H1 (cell line): ENCODE measurements at regions not wholly inside any gene's neighbourhood (a gene's known extent, or its start where the extent isn't known, plus 50 kb on each side); places are given as distances from the start of the nearest gene placed in this dataset.

Experiments
- CTCF ChIA-PET: fragments of 300-600 bp; sonication (Branson Sonifier 250); formaldehyde crosslinking; loops from one replicate; lab custom pipeline; 2021; ENCODE audit not compliant: partially characterized antibody; lab: Charles Lee
- POLR2A ChIA-PET: fragments of 300-600 bp; sonication (Branson Sonifier 250); formaldehyde crosslinking; loops from one replicate; lab custom pipeline; 2021; ENCODE audit warnings: inconsistent platforms; ENCODE audit not compliant: partially characterized antibody; lab: Charles Lee
- DNase-seq, 2 experiments: peaks; one replicate each; pipeline versions ENCODE4 v3.0.0 to v3.0.0-alpha.2; 2010 to 2022; ENCODE audit warnings: low spot score in 2 of 2, low read depth in 1 of 2, mixed read lengths in 1 of 2
- FAIRE-seq: peaks from 2 replicates; lab custom pipeline; 2011; peaks lifted over from hg19 to GRCh38; lab: Jason Lieb, UNC
- H2AFZ ChIP-seq: 2 replicates; pipeline ENCODE4 v1.8.1; 2012; ENCODE audit warnings: low read length, inconsistent platforms
- H2AK5ac ChIP-seq: 2 replicates; pipeline ENCODE4 v1.6.1; 2013; ENCODE audit warnings: low read depth, low read length
- H2BK120ac ChIP-seq: replicated peaks from 2 replicates; pipeline ENCODE3; 2013; ENCODE audit warnings: low read depth, low read length, inconsistent platforms
- H2BK12ac ChIP-seq: 2 replicates; pipeline ENCODE4 v1.6.1; 2013; ENCODE audit warnings: low read depth, low read length
- H2BK15ac ChIP-seq: 2 replicates; pipeline ENCODE4 v1.6.1; 2013; ENCODE audit warnings: low read length
- H2BK20ac ChIP-seq: 2 replicates; pipeline ENCODE4 v1.6.1; 2013; ENCODE audit warnings: low read length
- H2BK5ac ChIP-seq: 2 replicates; pipeline ENCODE4 v1.6.1; 2013; ENCODE audit warnings: low read depth, low read length
- H3K14ac ChIP-seq: 2 replicates; pipeline ENCODE4 v1.6.1; 2013; ENCODE audit warnings: inconsistent platforms; ENCODE audit not compliant: insufficient read length
- H3K18ac ChIP-seq: 2 replicates; pipeline ENCODE4 v1.6.1; 2013; ENCODE audit warnings: low read length; ENCODE audit errors: extremely low read depth
- H3K23ac ChIP-seq: 2 replicates; pipeline ENCODE4 v1.6.1; 2013; ENCODE audit warnings: inconsistent platforms; ENCODE audit not compliant: insufficient read length
- H3K23me2 ChIP-seq: 2 replicates; pipeline ENCODE4 v1.6.1; 2013; ENCODE audit warnings: low read depth, low read length
- H3K27ac ChIP-seq: 2 replicates; pipeline ENCODE4 v1.6.1; 2011; ENCODE audit warnings: low read depth, low read length, inconsistent platforms
- H3K27me3 ChIP-seq, 4 experiments: replicated peaks in 1 of 4; 1 replicate in 1 of 4; 2 replicates in 3 of 4; pipeline versions ENCODE4 v1.6.1 to v1.8.1; 2011 to 2013; ENCODE audit warnings: low read length in 3 of 4, mild to moderate bottlenecking in 3 of 4, inconsistent platforms in 2 of 4, mixed read lengths in 2 of 4, moderate library complexity in 1 of 4; ENCODE audit not compliant: control insufficient read depth in 3 of 4, insufficient read depth in 3 of 4; ENCODE audit errors: extremely low read depth in 1 of 4
- H3K36me3 ChIP-seq, 4 experiments: 2 replicates each; pipeline versions ENCODE4 v1.6.1 to v1.8.1; 2011 to 2013; ENCODE audit warnings: mild to moderate bottlenecking in 4 of 4, low read length in 3 of 4, moderate library complexity in 2 of 4, control low read depth in 1 of 4, inconsistent platforms in 1 of 4; ENCODE audit not compliant: insufficient read depth in 4 of 4, control insufficient read depth in 2 of 4
- H3K4ac ChIP-seq: replicated peaks from 2 replicates; pipeline ENCODE3; 2013; ENCODE audit warnings: low read length, low read depth, mixed read lengths, inconsistent platforms; ENCODE audit not compliant: insufficient read length
- H3K4me1 ChIP-seq, 4 experiments: replicated peaks in 1 of 4; 1 replicate in 1 of 4; 2 replicates in 3 of 4; pipeline versions ENCODE4 v1.6.1 to v1.8.1; 2011 to 2013; ENCODE audit warnings: low read length in 3 of 4, inconsistent platforms in 2 of 4, mixed read lengths in 1 of 4; ENCODE audit not compliant: insufficient read depth in 4 of 4, control insufficient read depth in 3 of 4
- H3K4me2 ChIP-seq, 2 experiments: 2 replicates each; pipeline versions ENCODE4 v1.6.1 to v1.8.1; 2011 to 2013; ENCODE audit warnings: low read depth in 2 of 2, low read length in 2 of 2, control low read depth in 1 of 2, inconsistent platforms in 1 of 2, mild to moderate bottlenecking in 1 of 2; ENCODE audit not compliant: insufficient read depth in 1 of 2
- H3K4me3 ChIP-seq, 4 experiments: fragments of 200-600, 300-600 bp in 1 of 4; sonication (generic), shearing (Covaris generic), sonication (Bioruptor Twin) in 1 of 4; 2 replicates each; pipeline versions ENCODE4 v1.5.1 to v1.8.1; 2011 to 2016; ENCODE audit warnings: low read length in 4 of 4, low read depth in 3 of 4, control low read depth in 2 of 4, inconsistent platforms in 2 of 4, mild to moderate bottlenecking in 2 of 4, mixed read lengths in 1 of 4, moderate library complexity in 1 of 4; ENCODE audit not compliant: insufficient read depth in 2 of 4; ENCODE audit errors: extremely low read depth in 1 of 4
- H3K56ac ChIP-seq: replicated peaks from 2 replicates; pipeline ENCODE3; 2013; ENCODE audit warnings: low read depth, mild to moderate bottlenecking, mixed read lengths, low read length, inconsistent platforms; ENCODE audit not compliant: insufficient read length
- H3K79me1 ChIP-seq: 2 replicates; pipeline ENCODE4 v1.6.1; 2013; ENCODE audit warnings: low read depth, low read length, control low read depth
- H3K79me2 ChIP-seq, 2 experiments: 2 replicates each; pipeline versions ENCODE4 v1.6.1 to v1.8.1; 2012 to 2013; ENCODE audit warnings: low read length in 2 of 2, mild to moderate bottlenecking in 2 of 2, inconsistent platforms in 1 of 2; ENCODE audit not compliant: insufficient read depth in 2 of 2, control insufficient read depth in 1 of 2
- H3K9ac ChIP-seq, 4 experiments: replicated peaks in 1 of 4; 1 replicate in 1 of 4; 2 replicates in 3 of 4; pipeline versions ENCODE4 v1.6.1 to v1.8.1; 2011 to 2013; ENCODE audit warnings: low read depth in 3 of 4, low read length in 3 of 4, control low read depth in 2 of 4, mild to moderate bottlenecking in 2 of 4, moderate library complexity in 2 of 4, inconsistent platforms in 1 of 4; ENCODE audit errors: extremely low read depth in 1 of 4
- H3K9me3 ChIP-seq, 2 experiments: 2 replicates each; pipeline versions ENCODE4 v1.6.1 to v1.8.1; 2012 to 2013; ENCODE audit warnings: mild to moderate bottlenecking in 2 of 2, moderate library complexity in 2 of 2, control low read depth in 1 of 2, inconsistent platforms in 1 of 2, low read depth in 1 of 2, low read length in 1 of 2, mixed read lengths in 1 of 2; ENCODE audit not compliant: insufficient read depth in 2 of 2
- H4K20me1 ChIP-seq, 2 experiments: replicated peaks in 1 of 2; 2 replicates each; pipeline versions ENCODE3 to v1.8.1; 2011 to 2013; ENCODE audit warnings: inconsistent platforms in 2 of 2, low read length in 2 of 2, mild to moderate bottlenecking in 1 of 2; ENCODE audit not compliant: insufficient read depth in 2 of 2, control insufficient read depth in 1 of 2
- H4K5ac ChIP-seq: 2 replicates; pipeline ENCODE4 v1.6.1; 2013; ENCODE audit warnings: low read length, low read depth, mixed read lengths, inconsistent platforms; ENCODE audit not compliant: insufficient read length
- H4K8ac ChIP-seq: 2 replicates; pipeline ENCODE4 v1.8.0; 2013; ENCODE audit warnings: mild to moderate bottlenecking, moderate library complexity, low read length, inconsistent platforms; ENCODE audit not compliant: insufficient read depth; ENCODE audit errors: extremely low read depth
- H4K91ac ChIP-seq: replicated peaks from 2 replicates; pipeline ENCODE3; 2013; ENCODE audit warnings: low read length, mixed read lengths, inconsistent platforms; ENCODE audit not compliant: insufficient read length
- BACH1 ChIP-seq: IDR thresholded peaks from 2 replicates; pipeline ENCODE4 v1.6.1; 2012; ENCODE audit warnings: low read length, improper control_type of control experiment
- KDM4A ChIP-seq: IDR thresholded peaks from one replicate; pipeline ENCODE4 v1.7.1; 2012; ENCODE audit warnings: low read depth, mild to moderate bottlenecking, moderate library complexity, low read length, inconsistent platforms; ENCODE audit not compliant: severe bottlenecking
- POU5F1 ChIP-seq: IDR thresholded peaks from 2 replicates; pipeline ENCODE4 v1.6.1; 2011; ENCODE audit warnings: low read depth, mild to moderate bottlenecking, low read length, moderate library complexity

- FAIRE-seq, result no peak
- CTCF ChIA-PET, result no interaction called here
These were observed 388.1 kb upstream of the MAD2L1 start for GRCh38 chr4:120454788-120455187.

More at GRCh38 chr4:120454788-120455187, 388.1 kb upstream of the MAD2L1 start:
- no peak overlapping the region for H2AK5ac ChIP-seq
- no peaks in the 10 kb centered on the region for H3K4me1 ChIP-seq
- no peak overlapping the region for H2BK15ac ChIP-seq
- no peak overlapping the region for H3K4me3 ChIP-seq
- no peak overlapping the region for H3K14ac ChIP-seq
- no peak overlapping the region for H3K27ac ChIP-seq
- H4K20me1 ChIP-seq, result no peaks in the 10 kb centered on the region
- no peaks in the 10 kb centered on the region for H3K27me3 ChIP-seq
- H3K9ac ChIP-seq, result no peak overlapping the region
- H3K36me3 ChIP-seq, result no peaks in the 10 kb centered on the region
- H2BK20ac ChIP-seq, result no peak overlapping the region
- no peak for DNase-seq
- H4K91ac ChIP-seq, result no peak overlapping the region
- no peak overlapping the region for H2BK120ac ChIP-seq
- no peaks in the 10 kb centered on the region for H3K9me3 ChIP-seq
- POLR2A ChIA-PET, result no interaction called here
- H2BK5ac ChIP-seq, result no peak overlapping the region
- no peak overlapping the region for H3K18ac ChIP-seq
- no peak overlapping the region for H2AFZ ChIP-seq
- H3K4ac ChIP-seq, result no peak overlapping the region
- no peak overlapping the region for H2BK12ac ChIP-seq
- H3K56ac ChIP-seq, result no peak overlapping the region
- no peaks in the 10 kb centered on the region for H3K79me1 ChIP-seq
- H4K8ac ChIP-seq, result no peak overlapping the region
- peaks cover 2% of the 10 kb centered on the region; the same call in 1 of the 2 replicates for H3K23me2 ChIP-seq
- no peaks in the 10 kb centered on the region for H3K79me2 ChIP-seq
- no peak overlapping the region for H3K4me2 ChIP-seq
- no peak overlapping the region for H3K23ac ChIP-seq
- no peak overlapping the region for H4K5ac ChIP-seq
- TF ChIP-seq POU5F1 (no peak), KDM4A (no peak), BACH1 (no peak)
